ENCODE measurements at regions not wholly inside any gene's neighbourhood (a gene's known extent, or its start where the extent isn't known, plus 50 kb on each side); places are given as distances from the start of the nearest gene placed in this dataset.

GRCh38 chr2:103338819-103339218, 577.0 kb downstream of the TMEM182 start:
- H3K27ac ChIP-seq: no peak overlapping the region
- 71 to 91% methylated on average over 1 of the region's 1 CpG for WGBS, 2 donors (ENCODE audit: low coverage in 1 of 2)
- no peaks in the 10 kb centered on the region for H3K36me3 ChIP-seq
- TF ChIP-seq POLR2AphosphoS5 (IDR thresholded peaks at IDR 0.05): no peak
- TF ChIP-seq EP300 (IDR thresholded peaks at IDR 0.05; ENCODE audit: low read depth): no peak
- TF ChIP-seq, protein P1, sequence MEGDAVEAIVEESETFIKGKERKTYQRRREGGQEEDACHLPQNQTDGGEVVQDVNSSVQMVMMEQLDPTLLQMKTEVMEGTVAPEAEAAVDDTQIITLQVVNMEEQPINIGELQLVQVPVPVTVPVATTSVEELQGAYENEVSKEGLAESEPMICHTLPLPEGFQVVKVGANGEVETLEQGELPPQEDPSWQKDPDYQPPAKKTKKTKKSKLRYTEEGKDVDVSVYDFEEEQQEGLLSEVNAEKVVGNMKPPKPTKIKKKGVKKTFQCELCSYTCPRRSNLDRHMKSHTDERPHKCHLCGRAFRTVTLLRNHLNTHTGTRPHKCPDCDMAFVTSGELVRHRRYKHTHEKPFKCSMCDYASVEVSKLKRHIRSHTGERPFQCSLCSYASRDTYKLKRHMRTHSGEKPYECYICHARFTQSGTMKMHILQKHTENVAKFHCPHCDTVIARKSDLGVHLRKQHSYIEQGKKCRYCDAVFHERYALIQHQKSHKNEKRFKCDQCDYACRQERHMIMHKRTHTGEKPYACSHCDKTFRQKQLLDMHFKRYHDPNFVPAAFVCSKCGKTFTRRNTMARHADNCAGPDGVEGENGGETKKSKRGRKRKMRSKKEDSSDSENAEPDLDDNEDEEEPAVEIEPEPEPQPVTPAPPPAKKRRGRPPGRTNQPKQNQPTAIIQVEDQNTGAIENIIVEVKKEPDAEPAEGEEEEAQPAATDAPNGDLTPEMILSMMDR (IDR thresholded peaks at IDR 0.05): no peak
- TF ChIP-seq POLR2A (IDR thresholded peaks at IDR 0.05): no peak
- no peaks in the 10 kb centered on the region for H3K9me3 ChIP-seq
- no peaks in the 10 kb centered on the region for H3K27me3 ChIP-seq
- intact Hi-C loops (cut with DNase I; ENCODE audit: low total_unique reads): no loop called here
- no peak for DNase-seq
- no peaks in the 10 kb centered on the region for H3K4me1 ChIP-seq
- no peak overlapping the region for H3K4me3 ChIP-seq
- in situ Hi-C loops (cut with MboI; ENCODE audit: low pct_ligation_motif_present in 1 of 4, low pct_unique_long_range_greater_than_20kb in 1 of 4, low sequenced_read_pairs in 3 of 4): no loop called here

DNA sequence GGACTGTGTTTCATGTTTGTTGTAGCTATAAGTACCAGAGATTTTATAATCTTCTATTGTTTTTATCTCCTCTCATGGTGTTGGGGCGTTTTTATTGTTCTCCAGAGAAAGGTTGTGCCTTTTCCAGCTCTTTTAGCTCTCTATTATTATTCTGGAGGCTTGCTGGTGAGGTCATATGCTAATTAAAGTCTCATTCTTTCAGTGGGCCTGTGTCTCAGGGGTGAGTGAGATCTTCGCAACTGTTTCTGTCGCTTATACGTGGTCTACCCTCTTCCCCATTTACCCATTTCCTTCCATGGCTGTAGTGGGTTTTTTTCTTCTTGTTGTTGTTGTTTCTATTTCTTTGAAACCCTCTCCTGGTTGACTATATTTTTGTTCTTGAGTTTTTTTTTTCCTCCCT, 584.9 kb downstream of the TMEM182 start:
- no peak for DNase-seq
- H3K27ac ChIP-seq: no peak overlapping the region
- intact Hi-C loops (cut with DNase I; ENCODE audit: low total_unique reads) (no loop called here), in situ Hi-C loops (cut with MboI; ENCODE audit: low pct_ligation_motif_present in 1 of 4, low pct_unique_long_range_greater_than_20kb in 1 of 4, low sequenced_read_pairs in 3 of 4) (no loop called here)
- peaks cover 0 to 8% of the 10 kb centered on the region in 2 donors for H3K9me3 ChIP-seq
- no peak overlapping the region for H3K4me3 ChIP-seq
- H3K4me1 ChIP-seq: no peaks in the 10 kb centered on the region
- no peaks in the 10 kb centered on the region for H3K27me3 ChIP-seq
- TF ChIP-seq EP300 (IDR thresholded peaks at IDR 0.05; ENCODE audit: low read depth) (no peak), POLR2A (IDR thresholded peaks at IDR 0.05) (no peak), POLR2AphosphoS5 (IDR thresholded peaks at IDR 0.05) (no peak)
- TF ChIP-seq, protein P1 (IDR thresholded peaks at IDR 0.05): no peak
- no peaks in the 10 kb centered on the region for H3K36me3 ChIP-seq
- WGBS, 2 donors (ENCODE audit: low coverage in 1 of 2): 70 to 74% methylated on average over 4 of the region's 4 CpGs

DNA sequence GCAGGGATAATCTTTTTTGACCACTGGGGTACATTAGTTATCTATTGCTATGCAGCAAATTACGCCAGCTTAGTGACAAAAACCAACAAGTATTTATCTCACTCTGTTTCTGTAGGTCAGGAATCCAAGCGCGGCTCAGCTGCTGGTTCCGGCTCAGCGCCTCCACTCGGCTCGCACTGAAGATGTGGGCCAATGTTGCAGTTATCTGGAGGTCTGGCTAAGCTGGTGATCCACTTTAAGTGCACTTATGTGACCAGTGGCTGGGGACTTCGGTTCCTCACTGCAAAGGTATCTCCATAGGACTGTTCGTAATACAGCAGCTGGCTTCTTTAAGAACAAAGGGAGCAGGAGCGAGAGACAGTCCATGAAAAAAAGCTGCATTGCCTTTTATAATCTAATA, 591.9 kb downstream of the TMEM182 start:
- DNase-seq: no peak
- no peaks in the 10 kb centered on the region for H3K4me1 ChIP-seq
- WGBS, 2 donors (ENCODE audit: low coverage in 1 of 2): 75 to 81% methylated on average over 3 to 10 of the region's 10 CpGs
- in situ Hi-C loops (cut with MboI; ENCODE audit: low pct_ligation_motif_present in 1 of 4, low pct_unique_long_range_greater_than_20kb in 1 of 4, low sequenced_read_pairs in 3 of 4) (no loop called here), intact Hi-C loops (cut with DNase I; ENCODE audit: low total_unique reads) (no loop called here)
- no peaks in the 10 kb centered on the region for H3K27me3 ChIP-seq
- no peaks in the 10 kb centered on the region for H3K36me3 ChIP-seq
- H3K9me3 ChIP-seq: no peaks in the 10 kb centered on the region
- H3K4me3 ChIP-seq: no peak overlapping the region
- no peak overlapping the region for H3K27ac ChIP-seq
- TF ChIP-seq POLR2A (IDR thresholded peaks at IDR 0.05): no peak
- TF ChIP-seq, protein P1 (IDR thresholded peaks at IDR 0.05): no peak
- TF ChIP-seq POLR2AphosphoS5 (IDR thresholded peaks at IDR 0.05): no peak
- no peak for TF ChIP-seq EP300 (IDR thresholded peaks at IDR 0.05; ENCODE audit: low read depth)

GRCh38 chr2:103355287-103355686, 593.5 kb downstream of the TMEM182 start:
- no peaks in the 10 kb centered on the region for H3K27me3 ChIP-seq
- TF ChIP-seq EP300 (IDR thresholded peaks at IDR 0.05; ENCODE audit: low read depth): no peak
- TF ChIP-seq, protein P1 (IDR thresholded peaks at IDR 0.05): no peak
- no peak for TF ChIP-seq POLR2AphosphoS5 (IDR thresholded peaks at IDR 0.05)
- TF ChIP-seq POLR2A (IDR thresholded peaks at IDR 0.05): no peak
- WGBS, 2 donors (ENCODE audit: low coverage in 1 of 2): 85 to 100% methylated on average over 1 of the region's 1 CpG
- no peaks in the 10 kb centered on the region for H3K4me1 ChIP-seq
- H3K36me3 ChIP-seq: no peaks in the 10 kb centered on the region
- no peak overlapping the region for H3K27ac ChIP-seq
- intact Hi-C loops (cut with DNase I; ENCODE audit: low total_unique reads): no loop called here
- no peaks in the 10 kb centered on the region for H3K9me3 ChIP-seq
- H3K4me3 ChIP-seq: no peak overlapping the region
- DNase-seq: no peak
- in situ Hi-C loops (cut with MboI; ENCODE audit: low pct_ligation_motif_present in 1 of 4, low pct_unique_long_range_greater_than_20kb in 1 of 4, low sequenced_read_pairs in 3 of 4): no loop called here
